Left lung (tissue), 4 donors: ENCODE measurements at regions not wholly inside any gene's neighbourhood (a gene's known extent, or its start where the extent isn't known, plus 50 kb on each side); places are given as distances from the start of the nearest gene placed in this dataset.
"Not testable (repeated sequence)": the region's sequence is repeated elsewhere in the genome, so short reads cannot be mapped to it uniquely, and the experiment has no call there.

Experiments
- ATAC-seq: fragments of 200-7000 bp; cut with Tn5 transposase; one replicate; pipeline ENCODE4 v1.9.1; 2020; ENCODE audit warnings: moderate library complexity
- DNase-seq, 4 donors: peaks; one replicate each; pipeline ENCODE4 v3.0.0-alpha.2; 2013 to 2020
- H3K27ac ChIP-seq, 2 donors: fragments of 200-600 bp; sonication (generic) in 1 of 2; one replicate each; pipeline versions ENCODE4 v1.5.0 to v1.8.0; 2020 to 2021
- H3K27me3 ChIP-seq, 2 donors: fragments of 200-600 bp; sonication (generic) in 1 of 2; one replicate each; pipeline versions ENCODE4 v1.5.0 to v1.8.0; 2020 to 2021
- H3K36me3 ChIP-seq, 2 donors: fragments of 200-600 bp; sonication (generic) in 1 of 2; one replicate each; pipeline versions ENCODE4 v1.5.0 to v1.8.0; 2020 to 2021
- H3K4me1 ChIP-seq, 2 donors: fragments of 200-600 bp; one replicate each; pipeline ENCODE4 v1.8.0; 2021
- H3K4me3 ChIP-seq, 2 donors: fragments of 200-600 bp; sonication (generic) in 1 of 2; one replicate each; pipeline versions ENCODE4 v1.5.0 to v1.8.0; 2020 to 2021; ENCODE audit warnings: mild to moderate bottlenecking in 1 of 2
- H3K9me3 ChIP-seq, 2 donors: fragments of 200-600 bp; sonication (generic) in 1 of 2; one replicate each; pipeline versions ENCODE4 v1.5.0 to v1.8.0; 2020 to 2021
- CTCF ChIP-seq, 2 donors: fragments of 200-600 bp; sonication (generic) in 1 of 2; IDR thresholded peaks; one replicate each; pipeline versions ENCODE4 v1.5.0 to v1.8.0; 2021; ENCODE audit warnings: antibody characterized with exemption in 2 of 2
- intact Hi-C, 2 donors: fragments of 100-400 bp; cut with DNase I; formaldehyde crosslinking; loops; one replicate each; pipeline versions ENCODE4 v1.11.2 to v1.14.2; 2022
- donor health status: DM: no; HTN: yes; CAD: no.
- donor health status: DM: no; HTN: no; CAD: no.

- intact Hi-C loops = no loop called here
- Histone ChIP-seq H3K36me3 (no peaks in the 10 kb centered on the region), H3K4me1 (no peaks in the 10 kb centered on the region), H3K9me3 (no peaks in the 10 kb centered on the region), H3K4me3 (no peak overlapping the region), H3K27me3 (no peaks in the 10 kb centered on the region), H3K27ac (no peak overlapping the region)
- ATAC-seq = no peak
- no peak for DNase-seq
- no peak for TF ChIP-seq CTCF (IDR thresholded peaks at IDR 0.05)
Measured at GRCh38 chr3:72646263-72646662, 202.0 kb downstream of the SHQ1 start.

GRCh38 chr3:72643635-72644034 lies 204.6 kb downstream of the SHQ1 start:
- H3K9me3 ChIP-seq, intact Hi-C loops, DNase-seq, ATAC-seq, H3K4me1 ChIP-seq, H3K4me3 ChIP-seq, H3K27ac ChIP-seq, H3K27me3 ChIP-seq, H3K36me3 ChIP-seq: not testable (repeated sequence)

- H3K4me1 ChIP-seq = peaks cover 0 to 7% of the 10 kb centered on the region in 2 donors
- DNase-seq (no peak), ATAC-seq (no peak)
- intact Hi-C loops = no loop called here
- TF ChIP-seq CTCF (IDR thresholded peaks at IDR 0.05) = no peak
- no peaks in the 10 kb centered on the region for H3K27me3 ChIP-seq
- H3K27ac ChIP-seq = no peak overlapping the region
- H3K4me3 ChIP-seq = no peak overlapping the region
- no peaks in the 10 kb centered on the region for H3K9me3 ChIP-seq
- H3K36me3 ChIP-seq = no peaks in the 10 kb centered on the region
Measured at GRCh38 chr3:72641684-72642083, 206.6 kb downstream of the SHQ1 start.

- H3K36me3 ChIP-seq = no peaks in the 10 kb centered on the region
- H3K4me1 ChIP-seq = peaks cover 0 to 9% of the 10 kb centered on the region in 2 donors
- intact Hi-C loops = no loop called here
- no peak for TF ChIP-seq CTCF (IDR thresholded peaks at IDR 0.05)
- no peak overlapping the region for H3K4me3 ChIP-seq
- DNase-seq (no peak), ATAC-seq (no peak)
- no peaks in the 10 kb centered on the region for H3K27me3 ChIP-seq
- H3K9me3 ChIP-seq = no peaks in the 10 kb centered on the region
- no peak overlapping the region for H3K27ac ChIP-seq
Measured at GRCh38 chr3:72641072-72641471, 207.2 kb downstream of the SHQ1 start.

GRCh38 chr3:72636969-72637597 lies 211.2 kb downstream of the SHQ1 start:
- DNase-seq (no peak), ATAC-seq (no peak)
- no peak overlapping the region for H3K27ac ChIP-seq
- intact Hi-C loops = no loop called here
- no peak for TF ChIP-seq CTCF (IDR thresholded peaks at IDR 0.05)
- H3K36me3 ChIP-seq = no peaks in the 10 kb centered on the region
- H3K27me3 ChIP-seq = no peaks in the 10 kb centered on the region
- H3K9me3 ChIP-seq = no peaks in the 10 kb centered on the region
- peaks cover 0 to 9% of the 10 kb centered on the region in 2 donors for H3K4me1 ChIP-seq
- no peak overlapping the region for H3K4me3 ChIP-seq

GRCh38 chr3:72635551-72635950 lies 212.7 kb downstream of the SHQ1 start:
- no peaks in the 10 kb centered on the region for H3K9me3 ChIP-seq
- H3K4me3 ChIP-seq = no peak overlapping the region
- H3K27ac ChIP-seq = no peak overlapping the region
- no peaks in the 10 kb centered on the region for H3K36me3 ChIP-seq
- H3K4me1 ChIP-seq = peaks cover 0 to 10% of the 10 kb centered on the region in 2 donors
- ATAC-seq (no peak), DNase-seq (no peak)
- intact Hi-C loops = no loop called here
- no peak for TF ChIP-seq CTCF (IDR thresholded peaks at IDR 0.05)
- H3K27me3 ChIP-seq = no peaks in the 10 kb centered on the region
